Kidney capillary endothelial cell (primary cell): ENCODE measurements at regions not wholly inside any gene's neighbourhood (a gene's known extent, or its start where the extent isn't known, plus 50 kb on each side); places are given as distances from the start of the nearest gene placed in this dataset.
"Not testable (repeated sequence)": the region's sequence is repeated elsewhere in the genome, so short reads cannot be mapped to it uniquely, and the experiment has no call there.

Source experiments
- DNase-seq: peaks from one replicate; pipeline ENCODE4 v3.0.0-alpha.2; 2018; ENCODE audit warnings: low spot score

DNA sequence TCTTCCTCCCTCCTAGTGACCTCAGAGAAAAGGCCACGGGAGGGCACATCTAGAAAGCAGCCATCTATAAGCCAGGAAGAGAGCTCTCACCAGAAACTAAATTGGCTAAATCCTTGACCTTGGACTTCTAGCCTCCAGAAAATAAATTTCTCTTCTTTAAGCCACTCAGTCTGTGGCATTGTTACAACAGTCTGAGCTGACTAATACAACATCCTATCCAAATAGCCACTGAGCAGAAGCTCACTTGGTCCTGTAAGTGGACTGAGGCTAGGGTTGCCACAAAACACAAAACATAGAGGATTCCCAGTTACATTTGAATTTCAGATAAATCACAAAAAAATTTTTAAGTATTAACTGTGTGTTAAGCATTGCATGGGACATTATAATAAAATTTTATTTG is 383.4 kb downstream of the MLLT3 start:
- peak; percentile 16 for DNase-seq

DNA sequence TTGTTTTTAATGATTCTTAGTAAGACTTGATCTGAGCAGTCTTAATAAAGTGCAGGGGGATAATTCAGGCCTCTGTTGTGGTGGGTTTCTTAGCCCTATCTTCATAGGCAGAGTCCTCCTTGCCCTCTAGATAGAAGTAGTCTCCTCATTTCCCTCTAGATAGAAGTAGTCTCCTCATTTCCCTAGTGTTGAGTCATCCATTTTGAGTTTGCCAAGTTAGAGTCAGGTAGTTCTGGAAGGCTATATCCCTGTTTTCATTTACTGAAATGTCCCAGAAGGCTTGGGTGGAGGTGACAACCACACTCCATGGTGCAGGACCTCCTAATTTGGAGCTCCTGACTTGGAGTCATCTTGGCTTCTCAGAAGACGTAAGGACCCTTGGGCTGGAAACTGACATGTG is 384.6 kb downstream of the MLLT3 start:
- DNase-seq, result no peak

- no peak for DNase-seq
Observed at GRCh38 chr9:20236676-20237075, 385.6 kb downstream of the MLLT3 start.

GRCh38 chr9:20235206-20235605 is 387.1 kb downstream of the MLLT3 start:
- DNase-seq, result not testable (repeated sequence)

- DNase-seq, result no peak
Observed at GRCh38 chr9:20228096-20228495, 394.2 kb downstream of the MLLT3 start.

GRCh38 chr9:20227166-20227874 is 395.0 kb downstream of the MLLT3 start:
- DNase-seq, result no peak

GRCh38 chr9:20226345-20226744 is 396.0 kb downstream of the MLLT3 start:
- DNase-seq, result no peak

DNA sequence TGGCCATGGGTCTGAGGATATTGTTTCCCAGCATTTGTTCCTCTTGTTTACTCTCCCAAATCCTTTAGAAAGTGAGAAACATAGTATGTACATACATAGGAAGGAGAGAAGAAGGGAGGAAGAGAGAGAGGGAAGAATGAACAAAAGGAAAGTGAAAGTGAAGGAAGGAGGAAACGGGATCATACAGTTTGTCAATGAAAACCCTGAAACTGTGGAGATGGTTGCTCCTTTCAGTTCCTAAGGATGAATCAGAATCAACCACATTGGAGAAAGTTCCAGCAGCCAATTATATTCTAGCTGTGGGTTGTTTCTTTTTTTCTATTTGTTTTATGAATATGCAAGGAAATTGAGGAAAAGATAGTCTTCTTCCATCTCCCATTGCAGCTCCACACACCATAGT is 396.5 kb downstream of the MLLT3 start:
- DNase-seq, result no peak

- no peak for DNase-seq
Observed at GRCh38 chr9:20224756-20225155, 397.5 kb downstream of the MLLT3 start.

DNA sequence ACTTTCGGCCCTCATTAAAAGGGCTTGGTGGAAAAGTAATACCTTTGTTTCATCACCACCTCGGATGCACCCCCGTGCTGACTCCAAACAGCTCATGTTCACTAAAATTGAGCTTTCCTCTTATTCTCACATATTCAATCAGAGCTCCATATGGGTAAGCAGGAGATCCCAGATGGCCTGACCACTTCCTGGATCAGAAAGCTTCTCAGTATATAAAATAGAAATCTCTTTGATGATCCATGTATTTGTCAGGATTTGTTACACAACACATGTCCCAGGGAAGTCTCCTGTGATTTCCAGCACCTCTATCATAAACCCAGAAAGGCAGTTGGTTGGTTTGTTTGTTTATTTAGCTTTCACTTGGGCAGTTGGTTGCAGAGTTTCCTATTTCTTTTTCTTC is 402.0 kb downstream of the MLLT3 start:
- no peak for DNase-seq

DNA sequence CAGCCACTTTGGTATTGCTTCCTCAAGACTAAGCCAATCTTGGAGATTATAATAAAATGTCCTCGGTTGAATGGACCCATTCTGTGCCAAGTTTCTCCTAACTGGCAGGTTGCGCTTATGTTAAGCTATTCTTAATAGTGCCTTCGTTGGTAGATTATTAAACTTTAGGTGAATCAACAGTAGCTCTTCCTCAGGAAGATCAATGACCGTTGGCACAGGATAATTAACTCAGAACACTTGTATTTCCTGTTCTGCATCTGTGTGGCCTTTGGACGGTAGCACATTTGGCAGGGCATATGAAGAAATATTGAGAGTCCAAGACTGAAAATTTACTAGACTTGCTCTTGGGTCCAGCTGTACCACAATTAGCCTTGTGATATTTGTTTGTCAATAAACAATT is 402.9 kb downstream of the MLLT3 start:
- DNase-seq, result no peak

DNA sequence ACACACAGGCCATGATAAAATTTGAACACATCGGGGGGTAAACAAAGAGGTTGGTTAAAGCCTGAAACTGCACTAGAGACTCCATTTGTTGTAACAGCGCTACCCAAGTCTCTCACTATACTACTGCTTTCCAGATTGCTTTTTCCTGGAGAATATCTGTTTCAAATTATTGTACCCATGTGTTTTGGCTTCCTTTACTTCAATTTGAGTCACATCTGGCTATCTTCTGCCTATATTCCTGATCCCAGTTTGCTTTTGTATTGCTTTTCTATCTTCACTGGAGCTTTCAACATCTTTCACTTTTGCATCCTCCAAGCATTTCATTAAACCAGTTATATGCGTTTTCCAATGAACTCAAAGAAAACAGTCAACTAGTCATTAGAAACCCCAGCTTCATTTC is 404.7 kb downstream of the MLLT3 start:
- no peak for DNase-seq

GRCh38 chr9:20216438-20216837 is 405.9 kb downstream of the MLLT3 start:
- DNase-seq, result no peak

- no peak for DNase-seq
Observed at GRCh38 chr9:20215552-20215951, 406.7 kb downstream of the MLLT3 start.

- DNase-seq, result no peak
Observed at GRCh38 chr9:20212806-20213205, 409.5 kb downstream of the MLLT3 start.

DNA sequence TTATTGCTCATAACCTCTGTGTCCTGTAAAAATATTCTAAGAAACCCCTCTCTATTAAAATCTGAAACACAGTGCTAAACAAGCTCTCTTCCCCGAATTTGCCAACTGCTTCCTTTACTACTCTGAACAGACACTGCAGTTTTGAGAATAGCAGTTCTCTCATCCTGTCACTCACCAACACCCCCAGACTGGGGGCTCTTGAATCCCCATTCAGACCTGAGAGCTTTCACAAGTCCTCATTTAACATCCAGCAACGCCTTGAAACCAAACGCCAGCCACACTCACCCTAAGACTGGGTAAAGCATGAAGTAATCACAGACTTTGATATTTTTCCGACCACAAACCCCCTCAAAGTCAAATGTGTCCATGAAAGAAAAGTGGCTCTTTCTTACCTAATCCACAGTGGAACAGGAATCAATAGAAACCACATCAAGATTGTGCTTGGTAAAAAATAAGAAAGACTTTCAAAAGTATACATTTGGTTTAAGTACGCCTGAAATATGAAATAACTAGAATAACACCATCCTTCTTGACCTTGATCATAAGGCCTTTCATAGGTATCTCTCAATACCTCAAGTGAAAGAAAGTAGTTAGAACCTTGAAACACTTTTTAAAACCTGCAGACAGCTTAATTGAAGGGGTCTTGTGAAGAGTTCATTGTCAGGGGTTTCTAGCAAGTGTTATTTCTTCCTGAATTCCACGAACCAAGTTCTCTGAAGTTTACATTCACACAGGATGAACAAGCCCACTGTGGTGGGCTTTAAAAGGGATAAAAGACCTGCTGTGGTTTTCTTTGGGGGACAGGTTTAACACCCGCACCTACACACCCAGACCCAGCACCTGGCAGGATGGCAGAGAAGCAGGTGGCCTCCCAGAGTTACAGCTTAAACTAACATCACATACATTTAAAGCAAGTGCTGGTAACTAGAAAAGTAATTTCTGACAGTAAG is 412.6 kb downstream of the MLLT3 start:
- no peak for DNase-seq

DNA sequence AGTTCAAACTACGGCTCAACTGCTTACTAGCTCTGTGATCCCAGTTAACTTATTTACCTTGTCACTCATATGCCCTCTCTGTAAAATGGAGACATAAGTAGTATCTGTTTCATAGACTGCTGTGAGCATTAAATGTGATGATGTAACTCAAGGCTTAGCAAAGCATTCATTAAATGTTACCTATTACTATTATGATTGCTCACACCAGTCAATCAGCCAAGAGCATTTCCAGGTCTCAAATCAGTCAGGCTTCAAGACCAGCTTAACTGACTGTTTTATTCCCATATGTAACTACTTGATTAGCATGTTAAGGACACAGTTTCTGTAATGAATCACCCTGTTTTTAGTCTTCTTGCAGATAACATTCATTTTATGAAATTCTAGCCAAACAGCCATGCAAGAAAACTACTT is 413.3 kb downstream of the MLLT3 start:
- no peak for DNase-seq

- no peak for DNase-seq
Observed at GRCh38 chr9:20208226-20208625, 414.1 kb downstream of the MLLT3 start.

GRCh38 chr9:20207176-20207575 is 415.1 kb downstream of the MLLT3 start:
- no peak for DNase-seq

GRCh38 chr9:20205821-20206220 is 416.5 kb downstream of the MLLT3 start:
- no peak for DNase-seq

DNA sequence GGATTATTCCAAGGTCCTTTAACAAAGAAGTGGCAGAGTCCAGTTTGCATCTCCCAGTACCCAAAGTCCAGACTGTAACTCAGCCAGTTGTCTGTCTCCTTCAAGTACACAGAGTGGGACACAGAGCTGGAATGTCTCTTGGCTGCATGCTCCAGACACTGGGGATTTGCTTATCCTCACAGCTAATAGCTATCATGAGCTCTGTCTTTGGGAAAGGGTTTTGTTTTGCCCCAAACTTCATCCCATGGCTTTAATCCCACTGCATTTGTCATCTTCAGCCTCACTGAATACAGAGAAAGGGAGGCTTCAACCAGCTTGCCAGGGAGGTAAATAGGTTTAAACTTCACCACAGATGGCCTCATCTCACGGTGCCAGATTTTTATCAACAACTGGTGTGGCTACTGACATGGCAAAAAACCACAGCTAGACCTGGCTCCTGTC is 412.2 kb upstream of the SLC24A2 start:
- DNase-seq, result no peak

DNA sequence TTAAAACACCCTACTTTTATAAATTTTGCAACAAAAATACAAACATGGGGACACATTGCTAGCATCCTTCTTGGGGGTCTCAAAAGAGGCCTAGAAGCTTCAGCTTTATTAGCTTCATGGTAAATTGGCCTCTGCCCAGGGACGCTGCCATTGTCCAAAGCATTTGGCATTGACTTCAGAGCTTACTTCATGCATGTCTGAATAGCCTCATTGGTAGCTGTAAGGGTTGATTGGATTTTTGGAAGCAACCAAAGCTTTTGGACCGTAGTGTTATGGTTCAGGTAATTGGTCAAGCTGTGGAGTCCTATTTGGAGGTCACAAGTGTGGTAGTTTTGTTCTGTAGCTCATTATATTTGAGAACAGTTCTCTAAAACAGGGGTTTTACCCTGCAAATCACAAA is 411.7 kb upstream of the SLC24A2 start:
- DNase-seq, result no peak

GRCh38 chr9:20199111-20199510 is 410.3 kb upstream of the SLC24A2 start:
- DNase-seq, result no peak
